Ishikawa (cell line): ENCODE measurements at regions not wholly inside any gene's neighbourhood (a gene's known extent, or its start where the extent isn't known, plus 50 kb on each side); places are given as distances from the start of the nearest gene placed in this dataset.

ENCODE experiments used
- CREB1 ChIP-seq: IDR thresholded peaks from 2 replicates; pipeline ENCODE4 v1.6.1; 2012; ENCODE audit warnings: low read depth
- EGR1 ChIP-seq: IDR thresholded peaks from 2 replicates; pipeline ENCODE4 v1.6.1; 2012
- EP300 ChIP-seq: IDR thresholded peaks from 2 replicates; pipeline ENCODE4 v1.6.1; 2012; ENCODE audit warnings: borderline replicate concordance
- FOXM1 ChIP-seq: IDR thresholded peaks from 2 replicates; pipeline ENCODE4 v1.6.1; 2012; ENCODE audit warnings: low read depth, borderline replicate concordance
- TAF1 ChIP-seq: IDR thresholded peaks from 2 replicates; pipeline ENCODE4 v1.6.1; 2012; ENCODE audit warnings: low read depth, mild to moderate bottlenecking
- TCF12 ChIP-seq: IDR thresholded peaks from 2 replicates; pipeline ENCODE4 v1.6.1; 2012; ENCODE audit warnings: low read depth
- TEAD4 ChIP-seq: IDR thresholded peaks from 2 replicates; pipeline ENCODE4 v1.6.1; 2012

DNA sequence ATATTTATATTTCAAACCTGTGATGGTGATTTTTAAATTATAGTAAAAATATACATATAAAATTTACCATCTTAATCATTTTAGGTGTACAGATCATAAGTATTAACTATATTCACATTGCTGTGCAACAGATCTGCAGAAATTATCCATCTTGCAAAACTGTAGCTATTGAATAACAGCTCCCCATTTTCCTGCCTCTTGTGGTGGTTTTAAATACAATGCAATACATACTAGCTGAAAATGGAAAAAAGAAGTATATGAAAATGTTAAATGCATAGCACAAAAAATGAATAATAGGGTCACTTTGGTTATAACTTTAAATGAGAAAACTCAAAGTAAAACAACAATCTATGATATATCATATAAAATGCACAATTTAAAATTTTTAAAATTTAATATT lies 130.9 kb upstream of the VPREB1 start:
- TF ChIP-seq TCF12 (no peak), TEAD4 (no peak), EP300 (no peak), EGR1 (no peak), CREB1 (no peak), TAF1 (no peak), FOXM1 (no peak)
